CD4-positive, alpha-beta T cell treated with Interleukin-4 for 1 hour (primary cell): ENCODE measurements at regions not wholly inside any gene's neighbourhood (a gene's known extent, or its start where the extent isn't known, plus 50 kb on each side); places are given as distances from the start of the nearest gene placed in this dataset.
A peak's percentile ranks its signal among the peaks of the same experiment; 100 is the strongest.

Experiments
- DNase-seq, 2 donors: peaks; one replicate each; pipeline ENCODE4 v3.0.0-alpha.2; 2020 to 2022

DNA sequence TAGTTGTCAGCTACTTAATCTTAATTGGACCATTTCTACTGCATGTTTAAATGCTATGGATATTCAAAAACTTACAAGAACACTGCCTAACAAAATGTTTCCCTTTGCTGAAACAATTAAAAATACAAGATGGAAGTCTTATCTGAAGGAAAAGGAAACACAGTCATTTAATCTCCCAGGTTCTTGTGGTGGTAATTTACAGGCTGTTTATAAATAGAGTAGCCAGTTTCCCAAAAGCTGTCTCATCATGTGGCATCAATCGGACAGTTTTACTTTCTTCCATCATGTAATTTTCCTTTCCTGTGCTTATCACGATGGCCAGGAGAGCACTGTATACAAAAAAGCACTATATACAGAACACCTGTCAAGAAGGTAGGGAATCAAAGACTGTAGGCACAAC is 368.1 kb downstream of the ZEB2 start:
- no peak for DNase-seq

GRCh38 chr2:144151405-144151804 is 368.5 kb downstream of the ZEB2 start:
- no peak for DNase-seq

DNA sequence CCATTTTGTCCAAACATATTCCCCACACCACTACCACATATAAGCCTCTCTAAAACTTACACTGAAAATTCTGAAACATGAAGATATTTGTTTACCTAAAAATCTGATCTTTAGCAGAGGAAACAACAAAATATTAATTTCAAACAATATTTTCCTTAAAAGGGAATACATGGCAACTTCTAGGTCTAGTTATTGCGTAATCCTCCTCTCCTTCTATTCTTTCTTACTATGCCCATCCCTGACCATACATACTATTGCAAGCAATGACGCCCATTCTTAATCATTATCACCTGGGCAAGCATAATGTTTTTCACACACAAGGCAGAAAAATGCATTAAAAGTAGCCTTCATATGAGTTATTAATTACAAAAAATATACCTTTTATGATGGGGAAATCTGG is 372.6 kb downstream of the ZEB2 start:
- DNase-seq = no peak

- DNase-seq = no peak
Observed at GRCh38 chr2:144146876-144147275, 373.0 kb downstream of the ZEB2 start.

DNA sequence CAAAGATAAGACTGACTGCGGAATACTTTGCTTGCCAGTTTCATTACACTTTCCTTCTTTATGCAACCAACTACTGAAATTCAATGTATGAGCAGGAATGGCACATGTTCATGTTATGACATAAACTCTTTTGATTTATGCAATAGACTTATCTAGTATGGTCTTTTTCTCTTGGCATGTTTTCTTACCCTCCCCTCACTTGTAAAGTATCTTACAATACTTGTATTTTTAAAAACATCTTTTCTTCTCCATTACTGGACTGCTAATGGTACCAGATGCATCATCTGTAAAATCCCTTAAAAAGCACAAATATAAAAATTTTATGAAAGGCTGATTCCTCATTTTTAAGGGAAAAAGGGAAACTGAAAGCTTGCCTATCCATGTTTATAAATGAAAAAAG is 373.8 kb downstream of the ZEB2 start:
- no peak for DNase-seq

- DNase-seq = no peak
Observed at GRCh38 chr2:144143294-144144151, 376.4 kb downstream of the ZEB2 start.

DNA sequence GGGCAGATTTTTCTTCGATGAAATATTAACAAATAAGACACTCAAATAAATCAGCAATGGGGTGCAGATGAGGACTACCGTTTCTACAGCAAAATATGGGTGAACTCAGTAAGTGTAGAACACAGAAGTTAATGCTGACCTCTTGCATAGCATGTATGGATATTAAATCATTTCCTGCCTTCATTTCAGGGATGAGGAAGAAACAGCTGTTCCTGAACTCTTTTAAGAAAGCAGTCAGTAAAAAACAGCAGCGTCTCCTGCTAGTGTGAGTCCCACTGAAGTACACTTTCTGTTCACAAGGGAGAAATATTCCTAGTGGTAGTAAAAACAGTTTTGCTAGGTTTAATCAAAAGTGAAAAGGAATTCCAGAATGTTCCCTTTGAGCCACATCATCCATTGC is 379.0 kb downstream of the ZEB2 start:
- DNase-seq = no peak

- DNase-seq = peak in 1 of 2 donors; percentile 11
Observed at GRCh38 chr2:144137705-144138428, 382.1 kb downstream of the ZEB2 start.

GRCh38 chr2:144137272-144137671 is 382.6 kb downstream of the ZEB2 start:
- no peak for DNase-seq

GRCh38 chr2:144136297-144137010 is 383.5 kb downstream of the ZEB2 start:
- DNase-seq = no peak

- DNase-seq = no peak
Observed at GRCh38 chr2:144133936-144134665, 385.8 kb downstream of the ZEB2 start.

DNA sequence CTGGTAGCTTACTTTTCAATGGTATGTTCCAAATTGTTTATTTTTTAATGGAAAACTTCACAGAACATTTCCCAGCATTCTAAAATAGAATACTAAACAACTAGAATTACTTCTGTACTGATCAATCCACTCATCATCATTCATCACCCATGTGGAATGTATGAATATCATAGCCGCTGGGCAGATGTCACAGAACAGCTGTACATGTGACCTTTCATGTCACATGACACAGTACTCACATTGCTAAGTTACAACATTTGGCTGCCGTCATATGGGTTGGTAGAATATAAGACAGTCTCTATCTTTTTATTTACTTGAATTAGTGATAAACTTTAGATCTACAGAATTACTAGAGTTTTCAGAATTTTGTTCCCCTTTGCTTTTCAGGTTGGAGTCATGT is 387.6 kb downstream of the ZEB2 start:
- no peak for DNase-seq

DNA sequence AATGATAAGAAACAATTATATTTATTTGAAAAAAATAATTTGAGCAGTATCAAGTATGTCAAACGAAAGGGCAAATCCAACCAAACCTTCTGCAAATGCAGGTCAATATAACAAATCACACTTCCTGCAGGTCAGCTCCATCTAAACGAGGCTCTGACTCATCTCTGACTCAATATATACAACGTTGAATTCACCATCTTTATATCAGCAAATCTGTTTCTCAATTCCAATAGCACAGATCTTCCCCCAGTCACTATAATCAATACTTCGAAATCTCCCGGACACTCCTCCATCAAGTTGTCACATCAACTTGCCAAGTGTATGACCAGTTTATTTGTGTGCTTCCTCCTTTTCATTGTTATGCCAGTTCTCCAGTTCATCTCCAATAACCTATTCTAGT is 388.9 kb downstream of the ZEB2 start:
- no peak for DNase-seq

DNA sequence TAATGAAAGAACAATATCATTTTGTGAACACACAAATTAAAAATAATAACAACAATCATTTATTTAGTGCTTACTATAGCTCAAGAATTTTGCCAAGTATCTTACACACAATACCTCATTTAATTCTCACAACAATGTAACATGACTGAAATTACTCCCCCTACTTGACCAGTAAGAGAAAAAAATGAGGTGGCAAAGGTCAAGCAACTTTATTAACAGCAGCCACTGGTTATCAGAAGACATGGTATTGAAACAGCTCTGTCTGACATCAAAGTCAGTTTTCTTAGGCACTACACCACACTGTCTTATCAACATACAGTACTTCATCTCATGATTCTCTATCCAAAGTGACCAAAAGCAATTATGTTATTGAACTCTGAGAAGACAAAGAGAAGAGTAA is 389.4 kb downstream of the ZEB2 start:
- no peak for DNase-seq

- no peak for DNase-seq
Observed at GRCh38 chr2:144128130-144128746, 391.7 kb downstream of the ZEB2 start.

GRCh38 chr2:144127693-144128092 is 392.2 kb downstream of the ZEB2 start:
- DNase-seq = no peak

GRCh38 chr2:144126302-144126701 is 393.6 kb downstream of the ZEB2 start:
- DNase-seq = no peak

- no peak for DNase-seq
Observed at GRCh38 chr2:144125751-144126150, 394.2 kb downstream of the ZEB2 start.

DNA sequence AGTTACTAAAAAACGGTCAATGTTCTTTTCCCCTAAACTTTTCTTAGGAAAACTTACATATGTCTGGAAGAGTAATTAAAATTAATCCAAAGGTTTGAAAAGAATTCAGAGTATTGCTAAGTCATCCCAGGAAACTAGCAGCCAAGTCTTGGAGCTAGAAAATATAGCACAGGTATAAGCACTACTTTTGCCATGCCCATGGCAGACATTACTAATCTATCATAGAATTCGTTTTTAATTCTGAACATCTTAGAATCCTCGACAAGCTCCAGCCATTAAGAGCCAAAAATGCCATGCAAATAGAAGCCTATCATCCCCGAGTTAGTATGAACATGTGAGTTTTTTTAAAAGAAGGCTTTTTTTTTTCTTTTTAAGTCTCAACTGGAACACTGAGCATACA is 395.0 kb downstream of the ZEB2 start:
- DNase-seq = no peak

- no peak for DNase-seq
Observed at GRCh38 chr2:144120487-144120886, 399.4 kb downstream of the ZEB2 start.

- DNase-seq = no peak
Observed at GRCh38 chr2:144117086-144117485, 402.8 kb downstream of the ZEB2 start.

DNA sequence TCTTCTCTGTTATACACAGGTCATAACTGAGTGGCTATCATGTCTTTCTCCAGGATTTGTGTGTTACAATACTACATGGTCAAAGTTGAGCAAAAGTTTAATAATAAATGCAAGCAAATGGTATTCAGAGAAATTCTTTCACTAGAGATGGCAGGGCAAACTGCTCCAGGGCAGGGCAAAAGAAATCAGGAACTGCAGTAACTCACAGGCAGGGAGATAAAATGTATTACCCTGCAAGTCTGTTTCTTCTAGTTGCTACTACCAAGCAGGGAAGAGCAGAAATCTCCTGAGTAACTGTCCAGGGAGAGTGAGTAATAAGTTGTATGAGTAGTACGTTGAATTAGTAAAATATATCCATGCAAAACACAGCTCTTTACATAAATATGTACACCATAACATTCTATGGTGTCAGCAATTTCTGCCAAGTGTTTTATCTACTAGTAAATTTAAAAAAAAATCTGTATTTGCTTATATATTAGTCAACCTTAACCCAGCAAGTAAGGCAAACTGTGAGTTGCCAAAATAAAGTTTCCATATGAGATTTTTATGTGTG is 404.1 kb downstream of the ZEB2 start:
- DNase-seq = no peak
